ENCODE measurements at regions not wholly inside any gene's neighbourhood (a gene's known extent, or its start where the extent isn't known, plus 50 kb on each side); places are given as distances from the start of the nearest gene placed in this dataset.

DNA sequence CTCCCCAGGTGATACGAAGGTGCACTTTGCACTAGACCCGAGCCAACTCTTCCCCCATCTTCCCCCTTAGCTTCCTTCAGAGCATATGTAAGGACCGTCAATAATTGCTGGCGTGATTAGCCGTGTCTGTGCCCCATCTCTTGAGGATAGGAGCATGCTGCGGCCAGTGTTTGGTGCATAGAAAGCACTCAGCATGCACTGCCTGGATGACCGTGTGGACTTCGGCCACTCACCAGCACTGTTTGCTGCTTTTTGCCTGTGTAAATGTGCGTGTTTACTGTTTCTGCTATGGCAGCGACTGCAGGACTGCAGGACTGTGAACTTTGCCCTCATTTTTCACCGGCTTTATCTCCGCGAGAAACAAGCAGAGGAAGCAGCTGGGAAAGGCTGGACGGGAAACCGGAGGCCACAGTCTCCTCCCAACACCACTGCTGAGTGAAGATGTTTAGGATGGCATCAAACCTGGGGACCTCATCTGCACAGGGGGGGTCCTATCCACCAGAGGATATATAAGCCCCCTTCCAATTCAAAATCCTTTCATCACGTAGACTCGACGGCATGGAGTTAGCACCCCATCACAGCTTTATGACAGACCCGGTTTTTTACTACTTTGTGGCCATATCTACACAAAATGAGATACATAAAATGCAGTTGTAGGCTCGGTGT, 150.6 kb upstream of the AFDN start (continued):
- TF ChIP-seq REST (IDR thresholded peaks at IDR 0.05; ENCODE audit: borderline replicate concordance in 1 of 2, low read depth in 1 of 2, low read length in 2 of 2) (peak in 1 of 2 experiments; percentile 83; a peak in 1 of 4 replicates), SYNCRIP (IDR thresholded peaks at IDR 0.05; ENCODE audit: insufficient read depth, low read depth, low read length) (no peak), ZNF335 (CRISPR knock-in tag; IDR thresholded peaks at IDR 0.05) (peak; percentile 88), NFRKB (IDR thresholded peaks at IDR 0.05) (no peak), PAX8 (CRISPR knock-in tag; IDR thresholded peaks at IDR 0.05; ENCODE audit: borderline replicate concordance) (no peak), ZKSCAN5 (CRISPR knock-in tag; IDR thresholded peaks at IDR 0.05) (peak; percentile 76; the same call in 1 of the 2 replicates), MED1 (CRISPR knock-in tag; IDR thresholded peaks at IDR 0.05) (peak; percentile 100), ZNF747 (CRISPR knock-in tag; IDR thresholded peaks at IDR 0.05; ENCODE audit: borderline replicate concordance) (peak; percentile 98), SMYD3 (CRISPR knock-in tag; IDR thresholded peaks at IDR 0.05) (peak; percentile 80), POGZ (CRISPR knock-in tag; IDR thresholded peaks at IDR 0.05) (peak; percentile 98), NPAS2 (CRISPR knock-in tag; IDR thresholded peaks at IDR 0.05; ENCODE audit: borderline replicate concordance) (peak; percentile 80; the same call in 1 of the 2 replicates), ZBTB7A (CRISPR knock-in tag; IDR thresholded peaks at IDR 0.05) (peak; percentile 76; the same call in 1 of the 2 replicates)
- TF ChIP-seq, protein P1, sequence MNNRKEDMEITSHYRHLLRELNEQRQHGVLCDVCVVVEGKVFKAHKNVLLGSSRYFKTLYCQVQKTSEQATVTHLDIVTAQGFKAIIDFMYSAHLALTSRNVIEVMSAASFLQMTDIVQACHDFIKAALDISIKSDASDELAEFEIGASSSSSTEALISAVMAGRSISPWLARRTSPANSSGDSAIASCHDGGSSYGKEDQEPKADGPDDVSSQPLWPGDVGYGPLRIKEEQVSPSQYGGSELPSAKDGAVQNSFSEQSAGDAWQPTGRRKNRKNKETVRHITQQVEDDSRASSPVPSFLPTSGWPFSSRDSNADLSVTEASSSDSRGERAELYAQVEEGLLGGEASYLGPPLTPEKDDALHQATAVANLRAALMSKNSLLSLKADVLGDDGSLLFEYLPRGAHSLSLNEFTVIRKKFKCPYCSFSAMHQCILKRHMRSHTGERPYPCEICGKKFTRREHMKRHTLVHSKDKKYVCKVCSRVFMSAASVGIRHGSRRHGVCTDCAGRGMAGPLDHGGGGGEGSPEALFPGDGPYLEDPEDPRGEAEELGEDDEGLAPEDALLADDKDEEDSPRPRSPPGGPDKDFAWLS (CRISPR knock-in tag; IDR thresholded peaks at IDR 0.05; ENCODE audit: borderline replicate concordance), result no peak; the same call in 1 of the 2 replicates
- TF ChIP-seq, protein P2, sequence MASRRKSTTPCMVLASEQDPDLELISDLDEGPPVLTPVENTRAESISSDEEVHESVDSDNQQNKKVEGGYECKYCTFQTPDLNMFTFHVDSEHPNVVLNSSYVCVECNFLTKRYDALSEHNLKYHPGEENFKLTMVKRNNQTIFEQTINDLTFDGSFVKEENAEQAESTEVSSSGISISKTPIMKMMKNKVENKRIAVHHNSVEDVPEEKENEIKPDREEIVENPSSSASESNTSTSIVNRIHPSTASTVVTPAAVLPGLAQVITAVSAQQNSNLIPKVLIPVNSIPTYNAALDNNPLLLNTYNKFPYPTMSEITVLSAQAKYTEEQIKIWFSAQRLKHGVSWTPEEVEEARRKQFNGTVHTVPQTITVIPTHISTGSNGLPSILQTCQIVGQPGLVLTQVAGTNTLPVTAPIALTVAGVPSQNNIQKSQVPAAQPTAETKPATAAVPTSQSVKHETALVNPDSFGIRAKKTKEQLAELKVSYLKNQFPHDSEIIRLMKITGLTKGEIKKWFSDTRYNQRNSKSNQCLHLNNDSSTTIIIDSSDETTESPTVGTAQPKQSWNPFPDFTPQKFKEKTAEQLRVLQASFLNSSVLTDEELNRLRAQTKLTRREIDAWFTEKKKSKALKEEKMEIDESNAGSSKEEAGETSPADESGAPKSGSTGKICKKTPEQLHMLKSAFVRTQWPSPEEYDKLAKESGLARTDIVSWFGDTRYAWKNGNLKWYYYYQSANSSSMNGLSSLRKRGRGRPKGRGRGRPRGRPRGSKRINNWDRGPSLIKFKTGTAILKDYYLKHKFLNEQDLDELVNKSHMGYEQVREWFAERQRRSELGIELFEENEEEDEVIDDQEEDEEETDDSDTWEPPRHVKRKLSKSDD (CRISPR knock-in tag; IDR thresholded peaks at IDR 0.05; ENCODE audit: low read depth), result peak; percentile 98
- TF ChIP-seq, protein P3, sequence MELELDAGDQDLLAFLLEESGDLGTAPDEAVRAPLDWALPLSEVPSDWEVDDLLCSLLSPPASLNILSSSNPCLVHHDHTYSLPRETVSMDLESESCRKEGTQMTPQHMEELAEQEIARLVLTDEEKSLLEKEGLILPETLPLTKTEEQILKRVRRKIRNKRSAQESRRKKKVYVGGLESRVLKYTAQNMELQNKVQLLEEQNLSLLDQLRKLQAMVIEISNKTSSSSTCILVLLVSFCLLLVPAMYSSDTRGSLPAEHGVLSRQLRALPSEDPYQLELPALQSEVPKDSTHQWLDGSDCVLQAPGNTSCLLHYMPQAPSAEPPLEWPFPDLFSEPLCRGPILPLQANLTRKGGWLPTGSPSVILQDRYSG (CRISPR knock-in tag; IDR thresholded peaks at IDR 0.05), result no peak
